Rectal smooth muscle tissue (tissue), 1 donor: ENCODE measurements at regions not wholly inside any gene's neighbourhood (a gene's known extent, or its start where the extent isn't known, plus 50 kb on each side); places are given as distances from the start of the nearest gene placed in this dataset.

Experiments used
- H3K27ac ChIP-seq: one replicate; pipeline ENCODE4 v1.7.0; 2013; ENCODE audit warnings: low read depth, low read length, inconsistent platforms
- H3K27me3 ChIP-seq: one replicate; pipeline ENCODE4 v1.7.0; 2013; ENCODE audit warnings: low read length; ENCODE audit not compliant: control insufficient read depth, insufficient read depth
- H3K36me3 ChIP-seq: one replicate; pipeline ENCODE4 v1.7.0; 2013; ENCODE audit warnings: low read length; ENCODE audit not compliant: control insufficient read depth, insufficient read depth
- H3K4me1 ChIP-seq: one replicate; pipeline ENCODE4 v1.7.0; 2013; ENCODE audit warnings: low read length; ENCODE audit not compliant: control insufficient read depth, insufficient read depth
- H3K4me3 ChIP-seq: one replicate; pipeline ENCODE4 v1.7.0; 2013; ENCODE audit warnings: low read length
- H3K9ac ChIP-seq: one replicate; pipeline ENCODE4 v1.7.0; 2013; ENCODE audit warnings: low read length

DNA sequence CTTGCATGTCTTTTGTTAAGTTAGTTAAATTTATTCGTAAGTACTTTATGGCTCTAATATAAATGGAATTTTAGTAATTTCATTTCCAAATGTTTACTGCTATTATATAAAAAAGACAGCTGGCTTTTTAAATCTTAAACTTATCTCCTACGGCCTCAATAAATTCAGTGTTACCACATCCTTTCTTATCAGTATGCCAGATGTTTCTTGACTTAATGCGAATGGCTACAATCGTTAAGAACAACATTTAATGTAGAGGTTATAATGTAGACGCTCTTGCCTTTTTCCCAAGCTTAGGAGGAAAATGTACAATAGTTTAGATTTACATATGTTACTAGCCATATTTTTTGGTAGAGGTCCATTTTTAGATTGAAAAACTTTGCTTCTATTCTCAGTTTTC, 659.4 kb downstream of the TENT5A start:
- Histone ChIP-seq H3K27ac (no peak overlapping the region), H3K36me3 (no peaks in the 10 kb centered on the region), H3K9ac (no peak overlapping the region), H3K4me3 (no peak overlapping the region), H3K4me1 (no peaks in the 10 kb centered on the region), H3K27me3 (no peaks in the 10 kb centered on the region)

DNA sequence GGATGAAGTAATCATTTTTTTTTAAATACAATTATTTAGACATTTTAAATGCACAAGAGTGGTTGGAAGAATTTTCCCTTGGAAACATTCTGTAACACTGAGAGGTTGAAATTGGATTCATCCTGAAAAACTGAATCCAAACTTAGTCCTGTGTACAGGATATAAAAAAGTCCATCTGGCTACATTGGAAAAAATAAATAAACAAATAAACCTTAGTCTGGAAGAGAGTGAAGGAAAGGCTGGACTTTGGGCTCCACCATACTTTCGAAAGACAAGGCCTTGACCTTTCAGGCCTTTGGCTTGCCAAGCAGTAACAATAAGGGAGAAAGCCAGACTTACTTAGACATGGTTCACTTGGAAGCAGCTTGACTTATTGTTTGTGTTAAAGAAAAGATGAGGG, 664.3 kb downstream of the TENT5A start:
- no peaks in the 10 kb centered on the region for H3K27me3 ChIP-seq
- H3K9ac ChIP-seq, result no peak overlapping the region
- H3K4me3 ChIP-seq, result no peak overlapping the region
- H3K36me3 ChIP-seq, result no peaks in the 10 kb centered on the region
- no peaks in the 10 kb centered on the region for H3K4me1 ChIP-seq
- H3K27ac ChIP-seq, result no peak overlapping the region

DNA sequence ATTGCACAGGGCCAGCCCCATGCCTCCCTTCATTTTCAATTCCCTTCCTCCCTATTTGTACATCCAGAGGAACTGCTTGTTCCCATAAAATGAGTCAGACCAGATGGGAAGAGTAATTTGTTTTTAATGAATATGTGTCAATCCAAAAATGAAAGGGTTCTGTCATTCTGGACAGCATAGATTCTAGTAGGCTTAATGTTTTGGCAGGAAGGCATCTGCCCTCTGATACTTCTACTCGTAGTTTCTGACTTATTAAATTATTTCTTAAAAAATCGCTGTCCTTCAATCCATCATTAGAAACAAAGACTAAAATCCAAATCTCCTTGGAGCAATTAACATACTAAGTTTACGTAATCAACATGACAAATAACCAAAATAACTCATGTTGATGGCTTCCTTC, 665.5 kb downstream of the TENT5A start:
- Histone ChIP-seq H3K27ac (no peak overlapping the region), H3K36me3 (no peaks in the 10 kb centered on the region), H3K9ac (no peak overlapping the region), H3K4me3 (no peak overlapping the region), H3K27me3 (no peaks in the 10 kb centered on the region), H3K4me1 (no peaks in the 10 kb centered on the region)

DNA sequence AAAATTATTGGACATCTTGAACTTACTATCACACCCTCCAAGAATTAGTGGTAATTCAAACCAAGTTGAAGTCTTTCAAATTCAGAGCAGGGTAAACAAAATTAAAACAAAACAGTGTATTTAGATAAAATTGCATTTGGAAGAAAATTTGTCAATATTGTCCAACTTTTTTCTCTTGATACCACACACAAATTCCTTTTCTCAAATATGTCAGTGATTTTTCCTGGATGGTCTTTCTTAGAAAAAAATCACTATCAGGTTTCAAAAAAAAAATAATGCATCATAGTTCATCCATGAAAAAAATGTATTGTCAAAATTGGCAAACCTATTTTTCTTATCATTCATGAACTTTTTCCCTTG, 667.1 kb downstream of the TENT5A start:
- H3K4me3 ChIP-seq, result no peak overlapping the region

DNA sequence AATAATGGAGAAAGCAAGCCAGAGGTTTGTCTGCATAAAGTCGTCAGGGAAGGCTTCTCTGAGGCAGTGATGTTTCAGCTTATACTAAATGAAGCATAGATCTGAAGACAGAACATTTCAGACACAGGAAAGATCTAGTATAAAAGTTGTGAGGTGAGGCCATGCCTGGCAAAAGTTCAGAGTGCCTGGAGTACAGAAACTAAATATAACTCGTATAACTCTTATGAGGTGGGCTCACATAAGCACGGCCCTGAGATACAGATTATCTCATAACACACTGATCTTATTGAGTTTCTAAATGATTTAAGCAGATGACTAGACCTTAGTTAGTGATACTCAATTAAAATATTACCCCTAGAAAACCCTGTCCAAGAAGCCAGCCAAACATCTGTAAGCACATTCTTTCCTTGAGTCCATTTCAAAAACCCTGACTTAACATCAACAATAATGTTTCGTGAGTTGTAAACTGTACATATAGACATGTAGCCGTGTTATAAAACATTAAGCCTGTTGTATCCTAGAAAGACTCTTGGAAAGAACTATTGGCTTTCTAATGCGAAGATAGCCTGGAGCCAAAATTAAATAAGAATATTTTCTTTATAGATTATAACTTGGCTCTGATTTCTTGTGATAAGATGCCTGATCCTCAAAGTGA, 667.6 kb downstream of the TENT5A start:
- Histone ChIP-seq H3K27ac (no peak overlapping the region), H3K36me3 (no peaks in the 10 kb centered on the region), H3K27me3 (no peaks in the 10 kb centered on the region), H3K4me3 (no peak overlapping the region), H3K9ac (no peak overlapping the region), H3K4me1 (no peaks in the 10 kb centered on the region)

More for the DNA sequence above, 667.1 kb downstream of the TENT5A start:
- Histone ChIP-seq H3K27ac (no peak overlapping the region), H3K9ac (no peak overlapping the region), H3K36me3 (no peaks in the 10 kb centered on the region), H3K4me1 (no peaks in the 10 kb centered on the region), H3K27me3 (no peaks in the 10 kb centered on the region)

DNA sequence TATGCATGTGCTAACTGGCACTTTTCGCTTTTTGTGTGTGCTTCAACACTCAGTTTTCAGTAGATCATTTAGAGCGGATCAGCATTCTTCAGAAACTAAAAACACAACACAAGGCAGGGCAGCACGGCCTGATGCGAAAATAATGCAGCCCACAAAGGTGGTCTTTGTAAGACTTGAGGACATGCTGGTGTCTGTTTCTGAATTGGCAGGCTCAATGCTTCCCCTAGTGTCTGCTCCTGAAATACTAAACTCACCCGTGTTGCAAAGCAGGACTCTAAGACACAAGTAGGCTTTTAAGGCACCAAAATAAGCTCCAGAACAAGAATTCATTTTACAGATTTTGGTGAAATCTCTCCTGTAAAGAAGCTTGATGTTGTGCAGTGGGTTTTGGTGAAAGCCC, 676.5 kb downstream of the TENT5A start:
- Histone ChIP-seq H3K9ac (no peak overlapping the region), H3K27ac (no peak overlapping the region), H3K27me3 (no peaks in the 10 kb centered on the region), H3K36me3 (no peaks in the 10 kb centered on the region), H3K4me3 (no peak overlapping the region), H3K4me1 (no peaks in the 10 kb centered on the region)

DNA sequence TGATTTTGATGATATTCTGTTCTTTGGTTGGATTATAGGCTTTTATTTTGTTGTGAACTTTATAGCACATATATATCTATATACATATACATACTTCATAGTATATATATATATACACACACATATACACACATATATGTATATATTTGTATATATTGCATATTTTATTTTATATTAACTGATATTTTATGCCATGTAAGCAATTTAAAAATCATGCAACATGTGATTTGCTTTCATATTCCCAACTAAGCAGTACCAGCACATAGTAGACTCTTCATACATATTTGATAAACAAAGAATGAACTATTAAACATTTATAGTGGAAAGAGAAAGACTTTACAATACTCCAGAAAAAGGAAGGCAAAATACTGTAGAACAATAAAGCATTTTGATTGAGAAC, 679.2 kb downstream of the TENT5A start:
- H3K9ac ChIP-seq, result no peak overlapping the region

DNA sequence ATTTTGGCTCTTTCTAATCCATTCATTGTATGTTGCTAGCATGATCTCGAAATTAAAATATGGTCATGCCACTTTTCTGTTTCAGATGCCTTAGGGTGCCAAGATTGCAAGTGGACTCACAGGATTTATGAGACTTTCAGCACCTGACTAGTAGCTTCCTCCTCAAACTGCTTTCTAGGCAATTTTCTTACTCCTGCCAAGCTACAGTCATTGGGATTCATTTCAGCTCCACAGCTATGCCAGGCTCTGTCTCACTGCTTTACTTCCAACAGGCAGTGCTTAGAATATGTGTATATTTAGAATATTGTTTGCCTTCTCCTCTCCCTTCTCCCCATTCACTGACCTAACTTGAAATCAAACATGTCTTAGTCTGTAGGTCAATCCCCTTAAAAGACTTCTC, 681.4 kb downstream of the TENT5A start:
- Histone ChIP-seq H3K27ac (no peak overlapping the region), H3K4me3 (no peak overlapping the region)

More for the DNA sequence above, 679.2 kb downstream of the TENT5A start:
- no peak overlapping the region for H3K4me3 ChIP-seq
- no peaks in the 10 kb centered on the region for H3K36me3 ChIP-seq
- no peaks in the 10 kb centered on the region for H3K27me3 ChIP-seq
- no peaks in the 10 kb centered on the region for H3K4me1 ChIP-seq
- no peak overlapping the region for H3K27ac ChIP-seq

DNA sequence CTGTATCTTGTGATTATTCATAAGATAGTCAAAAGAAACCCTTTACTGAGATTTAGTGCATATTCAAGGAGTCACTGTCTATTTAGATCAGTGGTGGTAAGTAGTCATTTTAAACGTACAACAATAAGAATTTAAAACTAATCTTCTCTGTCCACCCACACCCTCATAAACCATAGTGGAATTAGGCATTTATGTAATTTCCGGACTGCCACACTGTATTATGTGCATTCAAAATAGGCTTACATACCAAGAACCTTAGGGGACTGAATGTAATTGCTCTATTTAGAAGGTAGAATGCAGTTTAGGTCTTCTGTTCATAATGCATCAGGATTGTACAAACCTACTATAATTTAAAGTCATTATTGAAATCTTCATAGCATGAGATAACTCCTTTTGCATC, 685.4 kb downstream of the TENT5A start:
- H3K4me1 ChIP-seq, result no peaks in the 10 kb centered on the region
- no peak overlapping the region for H3K4me3 ChIP-seq
- H3K27ac ChIP-seq, result no peak overlapping the region
- no peaks in the 10 kb centered on the region for H3K27me3 ChIP-seq
- H3K36me3 ChIP-seq, result no peaks in the 10 kb centered on the region
- no peak overlapping the region for H3K9ac ChIP-seq

More for the DNA sequence above, 681.4 kb downstream of the TENT5A start:
- H3K4me1 ChIP-seq, result no peaks in the 10 kb centered on the region
- no peaks in the 10 kb centered on the region for H3K27me3 ChIP-seq
- H3K36me3 ChIP-seq, result no peaks in the 10 kb centered on the region
- no peak overlapping the region for H3K9ac ChIP-seq

DNA sequence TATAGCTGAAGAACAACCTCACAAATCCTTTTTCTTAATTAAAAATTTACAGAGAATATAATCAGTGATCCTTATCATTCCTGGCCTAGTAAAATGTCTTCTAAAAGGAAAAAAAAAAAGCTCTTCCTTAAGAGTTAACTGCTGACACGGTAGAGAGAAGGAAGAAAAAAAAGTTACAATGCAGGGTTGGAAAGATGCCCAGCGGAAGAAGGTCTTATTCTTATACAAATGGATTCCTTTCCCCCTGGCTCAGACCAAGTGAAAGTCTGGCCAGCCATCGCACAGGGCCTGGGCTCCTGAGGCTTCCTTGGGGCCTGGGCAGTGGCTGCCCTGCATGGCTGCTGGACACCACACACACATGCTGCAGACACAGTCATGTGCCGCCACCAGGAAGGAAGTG, 688.6 kb downstream of the TENT5A start:
- Histone ChIP-seq H3K27ac (no peak overlapping the region), H3K27me3 (no peaks in the 10 kb centered on the region), H3K4me1 (no peaks in the 10 kb centered on the region), H3K36me3 (no peaks in the 10 kb centered on the region), H3K4me3 (no peak overlapping the region), H3K9ac (no peak overlapping the region)

DNA sequence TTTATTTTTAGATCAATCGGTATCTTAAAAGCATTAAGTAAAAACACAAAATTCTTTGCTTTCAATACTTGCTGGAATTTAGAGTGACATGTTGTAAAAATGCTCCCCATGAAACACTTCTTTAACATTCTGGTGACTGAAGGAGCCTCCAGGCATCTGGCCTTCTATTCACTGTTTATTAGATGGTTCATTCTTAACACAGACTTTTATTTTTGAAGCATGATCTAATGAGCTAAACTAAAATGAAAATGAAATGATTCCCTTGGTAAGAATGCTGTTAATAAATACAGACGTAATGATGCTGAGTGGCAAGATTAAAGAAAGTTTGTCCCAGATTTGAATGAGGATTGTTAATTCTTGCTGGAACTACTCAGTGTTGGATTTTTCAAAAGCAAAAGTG, 698.4 kb downstream of the TENT5A start:
- Histone ChIP-seq H3K27ac (no peak overlapping the region), H3K36me3 (no peaks in the 10 kb centered on the region), H3K27me3 (no peaks in the 10 kb centered on the region), H3K4me3 (no peak overlapping the region), H3K4me1 (no peaks in the 10 kb centered on the region), H3K9ac (no peak overlapping the region)

DNA sequence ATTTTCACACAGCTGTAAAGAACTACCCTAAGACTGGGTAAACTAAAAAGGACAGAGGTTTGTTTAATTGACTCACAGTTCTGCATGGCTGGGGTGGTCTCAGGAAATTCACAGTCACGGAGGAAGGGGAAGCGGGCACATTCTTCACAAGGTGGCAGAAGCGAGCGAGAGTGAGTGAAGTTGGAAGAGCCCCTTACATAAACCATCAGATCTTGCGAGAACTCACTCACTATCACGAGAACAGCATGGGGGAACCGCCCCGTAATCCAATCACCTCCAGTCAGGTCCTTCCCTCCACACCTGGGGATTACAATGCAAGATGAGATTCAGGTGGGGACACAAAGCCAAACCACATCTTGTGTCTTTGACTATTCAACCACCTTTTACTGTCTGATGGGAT, 700.5 kb downstream of the TENT5A start:
- H3K27me3 ChIP-seq, result no peaks in the 10 kb centered on the region
- no peaks in the 10 kb centered on the region for H3K36me3 ChIP-seq
- H3K27ac ChIP-seq, result no peak overlapping the region
- no peak overlapping the region for H3K4me3 ChIP-seq
- no peak overlapping the region for H3K9ac ChIP-seq
- H3K4me1 ChIP-seq, result no peaks in the 10 kb centered on the region

DNA sequence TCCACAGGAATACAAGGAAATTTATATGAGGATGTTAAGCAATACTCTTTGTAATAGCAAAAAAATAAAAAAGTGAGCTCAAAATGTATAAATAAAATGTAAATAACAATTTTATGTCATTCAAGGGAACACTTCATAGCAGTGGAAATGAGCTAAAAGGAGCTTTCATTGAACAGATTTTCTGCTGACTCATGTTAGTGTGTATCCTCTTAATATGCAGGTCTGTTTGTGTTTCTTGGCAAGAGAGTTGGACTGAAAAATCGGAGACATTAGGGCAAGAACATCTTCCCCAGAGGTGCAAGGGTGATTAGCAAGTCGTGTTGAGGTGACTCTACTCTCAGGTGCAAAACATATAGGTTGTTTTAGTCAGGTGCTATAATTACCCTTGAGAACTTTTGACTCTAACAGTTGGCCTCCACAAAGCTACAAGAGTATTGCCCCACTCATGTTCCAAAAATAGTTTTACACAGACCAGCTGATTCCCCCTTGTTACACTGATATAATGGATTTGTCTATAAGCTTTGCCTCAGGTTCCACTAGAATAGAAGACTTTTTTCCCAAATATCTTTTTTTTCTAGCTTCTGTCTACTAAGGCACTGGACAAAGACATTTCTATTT, 702.9 kb downstream of the TENT5A start:
- no peak overlapping the region for H3K27ac ChIP-seq
- no peaks in the 10 kb centered on the region for H3K36me3 ChIP-seq
- H3K9ac ChIP-seq, result no peak overlapping the region
- H3K4me1 ChIP-seq, result no peaks in the 10 kb centered on the region
- H3K27me3 ChIP-seq, result no peaks in the 10 kb centered on the region
- H3K4me3 ChIP-seq, result no peak overlapping the region
